Fibroblast of pulmonary artery (primary cell): ENCODE measurements at regions not wholly inside any gene's neighbourhood (a gene's known extent, or its start where the extent isn't known, plus 50 kb on each side); places are given as distances from the start of the nearest gene placed in this dataset.
A peak's percentile ranks its signal among the peaks of the same experiment; 100 is the strongest.

Source experiments
- DNase-seq: peaks from one replicate; pipeline ENCODE4 v3.0.0-alpha.2; 2010; ENCODE audit warnings: low read depth
- H3K4me3 ChIP-seq: replicated peaks from 2 replicates; pipeline ENCODE4 v1.5.1; 2011; ENCODE audit warnings: low read depth, mild to moderate bottlenecking, control low read depth, low read length, moderate library complexity
- CTCF ChIP-seq: IDR thresholded peaks from 2 replicates; pipeline ENCODE4 v1.5.1; 2011; ENCODE audit warnings: mild to moderate bottlenecking, control low read depth, low read length, inconsistent platforms; ENCODE audit errors: missing control alignments

GRCh38 chr13:76503291-76503690 is 382.9 kb downstream of the KCTD12 start:
- H3K4me3 ChIP-seq: no peak overlapping the region
- no peak for DNase-seq

GRCh38 chr13:76500894-76501293 is 385.3 kb downstream of the KCTD12 start:
- no peak for TF ChIP-seq CTCF
- no peak for DNase-seq
- no peak overlapping the region for H3K4me3 ChIP-seq

More at GRCh38 chr13:76503291-76503690, 382.9 kb downstream of the KCTD12 start:
- TF ChIP-seq CTCF: no peak

DNA sequence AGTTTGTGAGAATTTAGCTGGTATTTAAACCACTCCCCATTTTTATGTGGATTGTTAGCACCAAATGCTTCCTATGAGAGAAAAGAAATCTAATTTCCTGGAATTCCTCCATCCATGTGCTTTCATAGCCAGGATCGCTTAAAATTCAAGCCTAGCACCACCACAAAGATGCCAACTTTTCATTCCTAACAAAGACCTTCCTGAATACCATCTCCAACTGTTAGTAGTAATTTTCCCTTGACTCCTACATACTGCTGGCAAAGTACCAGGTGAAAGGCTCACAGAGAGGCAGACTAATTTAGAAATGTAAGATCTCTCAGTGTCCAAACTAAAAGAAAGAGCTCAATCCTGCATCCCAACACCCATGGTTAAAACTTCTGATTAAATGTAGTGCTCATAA is 386.3 kb downstream of the KCTD12 start:
- no peak overlapping the region for H3K4me3 ChIP-seq
- peak; percentile 11 for DNase-seq
- no peak for TF ChIP-seq CTCF

DNA sequence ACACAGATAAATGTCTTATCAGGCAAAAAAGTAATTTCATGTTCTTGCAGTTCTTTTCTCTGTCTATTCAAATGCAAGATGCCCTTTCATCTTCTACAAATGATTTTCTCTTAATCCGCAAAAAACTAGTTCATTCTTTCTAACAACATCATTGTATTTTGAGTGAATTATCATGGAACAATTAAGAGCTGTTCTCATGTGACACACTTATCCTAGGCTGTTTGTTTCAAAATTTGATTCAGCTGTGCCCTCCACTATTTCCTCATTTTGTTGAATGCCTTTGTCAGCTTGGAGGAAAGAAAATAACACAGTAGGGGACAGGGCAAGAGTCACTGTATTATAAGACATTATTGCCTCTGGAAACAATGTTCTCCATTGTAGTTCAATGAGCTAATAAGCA is 396.9 kb downstream of the KCTD12 start:
- TF ChIP-seq CTCF: no peak
- no peak for DNase-seq
- no peak overlapping the region for H3K4me3 ChIP-seq

- no peak for DNase-seq
- no peak for TF ChIP-seq CTCF
- no peak overlapping the region for H3K4me3 ChIP-seq
These were observed 404.5 kb downstream of the KCTD12 start for GRCh38 chr13:76481738-76482137.

- no peak overlapping the region for H3K4me3 ChIP-seq
- no peak for DNase-seq
- no peak for TF ChIP-seq CTCF
These were observed 411.2 kb downstream of the KCTD12 start for GRCh38 chr13:76474966-76475365.

- peak; percentile 41 for DNase-seq
- no peak for TF ChIP-seq CTCF
- no peak overlapping the region for H3K4me3 ChIP-seq
These were observed 411.8 kb downstream of the KCTD12 start for GRCh38 chr13:76474356-76474755.
